IPS-18a (cell line): ENCODE measurements at regions not wholly inside any gene's neighbourhood (a gene's known extent, or its start where the extent isn't known, plus 50 kb on each side); places are given as distances from the start of the nearest gene placed in this dataset.

Experiments
- H3K27ac ChIP-seq: one replicate; pipeline ENCODE4 v1.5.1; 2013; ENCODE audit warnings: low read length
- H3K27me3 ChIP-seq: one replicate; pipeline ENCODE4 v1.6.1; 2013; ENCODE audit warnings: mild to moderate bottlenecking, low read length; ENCODE audit not compliant: control insufficient read depth, insufficient read depth
- H3K36me3 ChIP-seq: one replicate; pipeline ENCODE4 v1.6.1; 2013; ENCODE audit warnings: low read depth, low read length; ENCODE audit not compliant: control insufficient read depth
- H3K4me1 ChIP-seq: one replicate; pipeline ENCODE4 v1.6.1; 2013; ENCODE audit warnings: low read depth, low read length; ENCODE audit not compliant: control insufficient read depth
- H3K4me3 ChIP-seq: one replicate; pipeline ENCODE4 v1.5.1; 2013; ENCODE audit warnings: low read length
- H3K9ac ChIP-seq: one replicate; pipeline ENCODE4 v1.6.1; 2013; ENCODE audit warnings: mild to moderate bottlenecking, low read length, moderate library complexity
- H3K9me3 ChIP-seq: one replicate; pipeline ENCODE4 v1.6.1; 2013; ENCODE audit warnings: low read depth, low read length; ENCODE audit not compliant: control insufficient read depth

DNA sequence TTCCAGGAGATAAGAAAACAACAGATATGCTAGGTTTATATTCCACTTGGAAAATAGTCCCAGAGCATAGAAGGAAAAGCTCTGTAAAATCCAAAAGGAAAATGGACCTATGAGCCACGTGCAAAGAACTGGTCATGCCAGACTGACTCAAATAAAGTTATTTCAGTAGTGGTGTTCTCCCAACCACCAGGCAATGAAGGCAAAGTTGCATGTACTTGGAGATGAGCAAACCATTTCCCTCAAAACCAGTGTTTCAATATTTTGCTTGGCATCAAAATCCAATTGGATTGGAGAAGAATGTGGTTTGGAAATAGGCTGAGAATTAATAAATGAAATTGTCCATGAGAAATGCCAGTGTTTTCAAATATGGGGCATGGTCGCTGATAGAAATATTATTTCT lies 237.5 kb downstream of the ICOS start:
- no peak overlapping the region for H3K9ac ChIP-seq
- no peaks in the 10 kb centered on the region for H3K36me3 ChIP-seq
- no peak overlapping the region for H3K4me3 ChIP-seq
- H3K9me3 ChIP-seq, result no peaks in the 10 kb centered on the region
- H3K27ac ChIP-seq, result no peak overlapping the region
- H3K4me1 ChIP-seq, result peaks cover 20% of the 10 kb centered on the region
- H3K27me3 ChIP-seq, result no peaks in the 10 kb centered on the region

DNA sequence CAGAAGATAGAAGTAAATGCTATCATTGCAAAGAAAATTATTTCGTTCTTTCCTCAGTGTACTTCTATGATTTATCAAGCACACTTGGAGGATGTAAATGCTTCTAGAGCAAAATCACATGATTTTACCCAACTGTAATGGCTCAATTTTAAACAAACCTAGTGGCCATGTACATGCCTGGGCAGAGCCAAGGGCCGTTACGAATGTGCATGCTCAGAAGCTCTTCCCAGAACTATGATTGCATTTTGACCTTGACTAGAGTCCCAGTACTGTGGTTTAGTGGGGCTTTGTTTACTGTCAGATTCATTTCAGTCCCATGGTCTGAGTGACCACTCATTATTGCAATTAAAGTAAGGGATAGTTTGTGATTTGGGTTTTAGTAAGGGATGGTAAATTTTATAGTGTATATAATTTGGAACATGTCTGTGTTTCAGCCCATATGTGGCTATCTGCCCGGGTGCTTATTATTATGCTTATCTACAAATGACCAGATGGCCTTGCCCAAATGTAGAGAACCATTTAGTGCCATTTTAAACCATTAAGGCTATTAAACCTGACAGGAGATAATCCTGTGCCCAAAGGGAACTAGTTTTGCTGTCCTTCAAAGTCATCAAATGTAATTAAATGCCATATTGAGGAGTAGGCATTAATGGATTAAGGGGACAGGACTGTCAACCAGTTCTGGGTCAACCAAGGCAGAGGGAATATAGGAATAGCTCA lies 239.1 kb downstream of the ICOS start:
- H3K9me3 ChIP-seq, result no peaks in the 10 kb centered on the region
- H3K27me3 ChIP-seq, result no peaks in the 10 kb centered on the region
- H3K36me3 ChIP-seq, result no peaks in the 10 kb centered on the region
- peaks cover 16% of the 10 kb centered on the region for H3K4me1 ChIP-seq
- no peak overlapping the region for H3K9ac ChIP-seq
- no peak overlapping the region for H3K4me3 ChIP-seq
- no peak overlapping the region for H3K27ac ChIP-seq

DNA sequence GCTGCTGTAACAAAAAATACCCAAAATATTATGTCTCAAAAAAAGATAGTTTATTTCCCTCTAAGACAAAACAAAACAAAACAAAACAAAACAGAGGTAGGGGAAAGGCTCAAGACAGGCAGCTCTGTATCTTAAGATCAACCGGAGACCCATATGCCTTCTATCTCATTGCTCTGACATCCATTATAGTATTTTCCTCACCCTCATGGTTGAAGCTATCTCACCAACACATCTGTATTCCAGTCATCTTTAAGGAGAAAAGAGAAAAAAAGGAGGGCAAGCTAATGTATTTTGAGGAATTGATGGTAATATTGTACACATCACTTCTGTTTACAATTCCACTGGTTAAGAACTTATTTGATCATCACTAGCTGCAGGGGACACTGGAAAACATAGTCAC lies 239.7 kb downstream of the ICOS start:
- no peaks in the 10 kb centered on the region for H3K27me3 ChIP-seq
- peaks cover 10% of the 10 kb centered on the region for H3K4me1 ChIP-seq
- H3K36me3 ChIP-seq, result no peaks in the 10 kb centered on the region
- H3K9me3 ChIP-seq, result no peaks in the 10 kb centered on the region
- H3K9ac ChIP-seq, result no peak overlapping the region
- no peak overlapping the region for H3K4me3 ChIP-seq
- no peak overlapping the region for H3K27ac ChIP-seq

DNA sequence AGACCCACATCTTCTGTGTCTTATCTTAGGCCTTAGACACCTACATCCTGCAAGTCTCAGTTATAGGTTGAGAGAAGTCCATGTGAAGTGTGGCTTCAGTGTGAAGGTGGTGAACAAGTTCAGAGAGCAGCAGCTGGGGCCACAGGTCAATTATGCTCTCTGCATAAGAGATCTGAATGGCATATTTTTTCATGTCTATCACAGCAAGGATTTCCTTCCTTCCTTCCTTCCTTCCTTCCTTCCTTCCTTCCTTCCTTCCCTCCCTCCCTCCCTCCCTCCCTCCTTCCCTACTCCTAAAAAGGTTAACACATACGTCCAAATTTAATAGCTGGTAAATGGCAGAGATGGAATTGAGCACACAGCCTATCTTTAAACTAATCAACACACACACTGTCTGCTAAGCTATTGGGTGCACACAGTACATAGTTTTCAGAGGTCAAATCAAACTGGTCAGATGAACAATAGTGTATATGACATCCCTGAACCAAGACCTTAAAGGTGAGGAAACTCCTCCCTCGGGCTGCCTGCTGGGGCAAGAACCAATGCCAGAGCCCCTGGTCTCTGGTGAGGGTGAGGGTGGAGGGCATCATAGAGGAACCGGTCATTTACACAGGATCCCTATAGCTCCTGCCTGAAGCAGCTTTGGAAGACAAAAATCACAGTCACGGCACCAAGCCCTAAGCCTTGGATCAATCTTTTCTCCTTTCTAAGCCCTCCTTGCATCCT lies 240.9 kb downstream of the ICOS start:
- H3K4me3 ChIP-seq, result no peak overlapping the region
- no peaks in the 10 kb centered on the region for H3K36me3 ChIP-seq
- H3K9me3 ChIP-seq, result no peaks in the 10 kb centered on the region
- H3K4me1 ChIP-seq, result no peaks in the 10 kb centered on the region
- H3K27ac ChIP-seq, result no peak overlapping the region
- no peaks in the 10 kb centered on the region for H3K27me3 ChIP-seq
- H3K9ac ChIP-seq, result no peak overlapping the region

DNA sequence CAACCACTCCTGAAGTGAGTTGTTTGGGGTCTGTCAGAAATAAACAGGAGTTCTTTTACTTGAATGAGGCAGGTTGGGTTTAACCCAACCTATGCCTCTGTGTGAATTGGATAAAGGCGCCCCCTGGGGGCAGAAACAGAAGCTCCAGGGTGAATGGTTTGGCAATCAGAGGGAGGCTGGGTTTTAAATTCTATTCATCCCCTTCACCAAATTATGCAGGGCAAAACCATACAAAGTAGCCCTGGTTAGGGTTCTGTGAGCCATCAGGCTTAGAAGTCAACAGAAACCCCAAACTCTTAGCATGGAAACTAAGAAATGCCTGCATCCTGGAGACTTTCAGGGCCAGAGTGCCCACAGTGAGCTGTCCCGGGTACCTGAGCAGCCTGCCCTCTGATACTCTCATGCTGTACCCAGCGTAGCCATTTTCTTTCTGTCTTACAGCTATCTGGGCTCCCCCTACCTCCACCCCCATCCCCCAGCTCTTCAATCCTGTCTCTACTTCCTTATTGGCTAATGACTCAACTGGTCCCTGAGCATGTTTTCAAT lies 241.5 kb downstream of the ICOS start:
- no peak overlapping the region for H3K9ac ChIP-seq
- no peaks in the 10 kb centered on the region for H3K36me3 ChIP-seq
- no peak overlapping the region for H3K27ac ChIP-seq
- no peaks in the 10 kb centered on the region for H3K9me3 ChIP-seq
- no peaks in the 10 kb centered on the region for H3K27me3 ChIP-seq
- no peaks in the 10 kb centered on the region for H3K4me1 ChIP-seq
- H3K4me3 ChIP-seq, result no peak overlapping the region

DNA sequence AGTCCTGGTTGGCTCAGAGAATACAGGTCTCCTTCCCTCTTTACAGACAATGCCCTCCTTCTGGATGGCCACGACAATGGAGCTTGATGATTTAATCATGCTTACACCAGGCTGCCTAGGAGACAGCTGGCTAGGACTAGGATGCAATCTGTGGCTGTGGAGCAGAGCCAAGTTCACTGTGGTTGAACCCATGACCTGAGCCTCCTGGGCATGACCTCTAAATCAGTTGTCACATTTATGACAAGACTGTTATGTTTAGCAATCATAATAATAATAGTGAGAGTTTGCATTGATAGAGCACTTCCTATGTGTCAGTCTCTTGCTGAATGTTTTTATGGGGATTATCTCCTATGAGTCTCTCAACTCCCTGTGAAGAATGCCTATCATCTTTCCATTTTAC lies 244.1 kb downstream of the ICOS start:
- Histone ChIP-seq H3K9ac (no peak overlapping the region), H3K27ac (no peak overlapping the region), H3K4me1 (no peaks in the 10 kb centered on the region), H3K9me3 (no peaks in the 10 kb centered on the region), H3K36me3 (no peaks in the 10 kb centered on the region), H3K4me3 (no peak overlapping the region), H3K27me3 (no peaks in the 10 kb centered on the region)

DNA sequence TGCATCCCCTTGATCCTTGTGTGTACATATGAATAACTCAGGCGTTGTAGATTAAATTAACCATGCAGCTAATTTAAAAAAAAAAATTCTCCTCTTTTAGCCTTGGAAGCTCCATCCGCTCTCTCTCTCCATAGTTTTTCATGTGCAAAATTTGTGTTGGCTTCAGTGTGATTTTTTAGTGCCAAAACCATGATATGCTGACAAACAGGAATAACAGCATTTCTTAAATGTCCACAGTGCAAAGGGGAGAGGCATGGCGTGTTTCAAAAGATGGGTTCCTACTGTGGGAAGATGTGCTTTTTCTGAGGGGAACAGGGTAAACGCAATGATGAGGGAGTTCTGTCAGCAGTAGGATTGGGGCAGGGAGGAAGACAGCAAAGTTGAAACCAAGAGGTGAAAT lies 247.0 kb downstream of the ICOS start:
- Histone ChIP-seq H3K27me3 (no peaks in the 10 kb centered on the region), H3K27ac (no peak overlapping the region), H3K4me1 (no peaks in the 10 kb centered on the region), H3K36me3 (no peaks in the 10 kb centered on the region), H3K9me3 (no peaks in the 10 kb centered on the region), H3K9ac (no peak overlapping the region), H3K4me3 (no peak overlapping the region)

DNA sequence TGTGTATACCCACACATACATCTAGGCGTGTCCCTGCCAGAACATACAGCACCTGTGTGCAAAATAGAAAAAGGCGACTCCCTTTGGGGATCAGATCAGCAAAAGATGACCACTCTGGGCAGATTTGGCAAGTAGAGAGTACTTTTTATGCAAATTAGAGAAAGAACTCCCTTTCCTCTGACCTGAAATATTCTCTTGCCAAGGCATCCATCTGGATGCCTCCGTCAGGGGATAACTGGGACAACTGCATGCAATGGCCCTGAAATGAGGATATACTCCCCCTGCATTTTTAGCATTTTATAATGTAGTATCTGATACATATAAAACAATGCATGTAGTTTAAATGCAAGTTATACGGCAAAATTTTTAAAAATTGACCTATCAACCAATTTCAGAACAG lies 247.7 kb downstream of the ICOS start:
- no peak overlapping the region for H3K4me3 ChIP-seq
- H3K9me3 ChIP-seq, result no peaks in the 10 kb centered on the region
- H3K27ac ChIP-seq, result no peak overlapping the region
- no peaks in the 10 kb centered on the region for H3K36me3 ChIP-seq
- no peak overlapping the region for H3K9ac ChIP-seq
- no peaks in the 10 kb centered on the region for H3K4me1 ChIP-seq
- H3K27me3 ChIP-seq, result no peaks in the 10 kb centered on the region

DNA sequence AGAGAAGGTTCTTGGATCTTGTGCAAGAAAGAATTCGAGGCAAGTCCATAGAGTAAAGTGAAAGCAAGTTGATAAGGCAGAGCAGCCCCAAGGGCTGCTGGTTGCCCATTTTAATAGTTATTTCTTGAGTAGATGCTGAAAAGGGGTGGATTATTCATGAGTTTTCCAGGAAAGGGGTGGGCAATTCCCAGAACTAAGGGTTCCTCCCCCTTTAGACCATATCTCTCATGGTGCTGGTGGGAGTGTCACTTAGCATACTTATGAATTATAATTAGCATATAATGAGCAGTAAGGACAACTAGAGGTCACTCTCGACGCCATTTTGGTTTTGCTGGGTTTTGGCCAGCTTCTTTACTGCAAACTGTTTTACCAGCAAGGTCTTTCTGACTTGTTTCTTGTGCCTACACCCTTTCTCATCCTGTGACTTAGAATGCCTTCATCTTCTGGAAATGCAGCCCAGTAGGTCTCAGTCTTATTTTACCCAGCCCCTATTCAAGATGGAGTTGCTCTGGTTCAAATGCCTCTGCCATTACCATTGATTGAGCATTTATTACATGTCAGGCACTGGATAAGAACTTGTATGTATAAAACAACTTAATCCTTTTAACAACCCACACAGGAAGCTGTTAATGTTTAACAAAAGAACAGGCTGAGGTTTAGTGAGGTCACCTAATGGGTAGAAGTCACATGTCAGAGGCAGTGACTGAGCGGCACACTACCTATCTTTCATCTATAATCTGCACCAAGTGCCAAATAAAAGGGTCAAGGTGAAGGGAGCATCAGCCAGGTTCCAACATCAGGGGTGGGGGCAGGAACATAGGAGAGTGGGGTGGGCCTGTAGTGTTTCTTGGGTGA lies 250.9 kb downstream of the ICOS start:
- Histone ChIP-seq H3K27me3 (no peaks in the 10 kb centered on the region), H3K9ac (no peak overlapping the region), H3K9me3 (no peaks in the 10 kb centered on the region), H3K4me3 (no peak overlapping the region), H3K36me3 (no peaks in the 10 kb centered on the region), H3K4me1 (peaks cover 5% of the 10 kb centered on the region), H3K27ac (no peak overlapping the region)

DNA sequence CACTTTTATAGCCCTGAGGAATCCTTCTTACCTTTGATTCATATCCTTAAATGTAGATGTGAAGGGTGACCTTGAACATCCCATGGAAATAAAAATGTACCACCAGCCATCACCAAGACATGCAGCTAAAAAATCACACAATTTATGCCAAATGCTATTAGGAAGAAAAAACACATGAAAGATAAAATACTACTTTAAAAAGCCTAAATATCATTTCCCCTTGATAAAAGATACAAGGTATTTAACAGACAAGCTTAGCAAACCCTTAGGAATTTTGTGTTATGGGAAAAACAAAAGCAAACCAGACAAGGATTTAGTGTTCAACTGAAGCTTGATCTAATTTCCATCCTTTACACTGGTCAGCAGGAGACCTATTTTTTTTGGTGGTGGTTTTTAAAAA lies 255.0 kb downstream of the ICOS start:
- Histone ChIP-seq H3K27ac (no peak overlapping the region), H3K27me3 (no peaks in the 10 kb centered on the region), H3K9me3 (no peaks in the 10 kb centered on the region), H3K36me3 (no peaks in the 10 kb centered on the region), H3K4me3 (no peak overlapping the region), H3K9ac (no peak overlapping the region), H3K4me1 (peaks cover 5% of the 10 kb centered on the region)

DNA sequence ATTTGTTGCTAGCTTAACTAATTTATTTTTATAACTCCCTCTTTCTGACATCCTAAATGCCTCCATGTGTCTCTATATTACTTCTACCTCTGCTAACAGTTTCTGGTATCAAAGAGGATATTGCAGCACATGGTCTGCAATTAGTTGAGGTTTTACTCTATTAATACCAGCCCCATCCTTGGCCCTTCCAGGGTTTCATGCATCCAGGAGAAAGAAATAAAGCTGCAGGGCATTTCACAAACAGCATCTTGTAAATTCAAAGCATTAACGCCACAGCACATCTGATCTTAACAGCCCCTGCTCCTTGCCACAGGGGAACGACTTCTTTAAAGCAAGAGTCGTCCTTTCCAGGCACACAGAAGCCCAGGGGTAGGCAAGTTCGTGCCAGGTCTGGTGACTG lies 258.9 kb downstream of the ICOS start:
- no peaks in the 10 kb centered on the region for H3K9me3 ChIP-seq
- no peak overlapping the region for H3K27ac ChIP-seq
- no peak overlapping the region for H3K4me3 ChIP-seq
- H3K27me3 ChIP-seq, result no peaks in the 10 kb centered on the region
- H3K4me1 ChIP-seq, result peaks cover 5% of the 10 kb centered on the region
- H3K9ac ChIP-seq, result no peak overlapping the region
- H3K36me3 ChIP-seq, result no peaks in the 10 kb centered on the region
